GM23248 (cell line): ENCODE measurements at regions not wholly inside any gene's neighbourhood (a gene's known extent, or its start where the extent isn't known, plus 50 kb on each side); places are given as distances from the start of the nearest gene placed in this dataset.

Experiments used
- DNase-seq: peaks from one replicate; pipeline ENCODE4 v3.0.0-alpha.2; 2015
- H2AFZ ChIP-seq: fragments of 200-600 bp; sonication (generic); 2 replicates; pipeline ENCODE4 v1.6.1; 2016; ENCODE audit warnings: antibody characterized with exemption
- H3F3A ChIP-seq: fragments of 200-600 bp; sonication (generic); 2 replicates; pipeline ENCODE4 v1.6.1; 2016; ENCODE audit warnings: mild to moderate bottlenecking, antibody characterized with exemption, mixed run types; ENCODE audit not compliant: insufficient read depth
- H3K27ac ChIP-seq: fragments of 200-600 bp; sonication (generic); 2 replicates; pipeline ENCODE4 v1.5.1; 2016; ENCODE audit warnings: mild to moderate bottlenecking
- H3K27me3 ChIP-seq: fragments of 200-600 bp; sonication (generic); replicated peaks from 2 replicates; pipeline ENCODE4 v1.6.1; 2016; ENCODE audit warnings: mild to moderate bottlenecking; ENCODE audit not compliant: insufficient read depth
- H3K36me3 ChIP-seq: fragments of 200-600 bp; sonication (generic); 2 replicates; pipeline ENCODE4 v1.6.1; 2016; ENCODE audit warnings: low read depth, mild to moderate bottlenecking
- H3K4me1 ChIP-seq: fragments of 200-600 bp; sonication (generic); 2 replicates; pipeline ENCODE4 v1.6.1; 2016; ENCODE audit warnings: mild to moderate bottlenecking; ENCODE audit not compliant: insufficient read depth
- H3K4me2 ChIP-seq: fragments of 200-600 bp; sonication (generic); one replicate; pipeline ENCODE4 v1.6.1; 2016; ENCODE audit warnings: mild to moderate bottlenecking; ENCODE audit not compliant: unreplicated experiment
- H3K4me3 ChIP-seq: fragments of 200-600 bp; sonication (generic); 2 replicates; pipeline ENCODE4 v1.5.1; 2016; ENCODE audit warnings: mild to moderate bottlenecking
- H3K79me2 ChIP-seq: fragments of 200-600 bp; sonication (generic); 2 replicates; pipeline ENCODE4 v1.6.1; 2016; ENCODE audit warnings: mild to moderate bottlenecking; ENCODE audit not compliant: insufficient read depth
- H3K9ac ChIP-seq: fragments of 200-600 bp; sonication (generic); 2 replicates; pipeline ENCODE4 v1.6.1; 2016; ENCODE audit warnings: mild to moderate bottlenecking
- H3K9me2 ChIP-seq: fragments of 200-600 bp; sonication (generic); 2 replicates; pipeline ENCODE4 v1.6.1; 2016; ENCODE audit warnings: mixed run types, mild to moderate bottlenecking, moderate library complexity; ENCODE audit not compliant: insufficient read depth
- H3K9me3 ChIP-seq: fragments of 200-600 bp; sonication (generic); one replicate; pipeline ENCODE4 v1.6.1; 2017; ENCODE audit warnings: low read depth
- H4K20me1 ChIP-seq: fragments of 200-600 bp; sonication (generic); 2 replicates; pipeline ENCODE4 v1.6.0; 2016; ENCODE audit not compliant: insufficient read depth
- EZH2 ChIP-seq: fragments of 200-600 bp; sonication (generic); IDR thresholded peaks from 2 replicates; pipeline ENCODE4 v1.6.1; 2018; ENCODE audit warnings: antibody characterized with exemption, mild to moderate bottlenecking; ENCODE audit not compliant: insufficient read depth, poor library complexity, severe bottlenecking
- EZH2phosphoT487 ChIP-seq: fragments of 200-600 bp; sonication (generic); IDR thresholded peaks from 2 replicates; pipeline ENCODE4 v1.6.1; 2018; ENCODE audit warnings: antibody characterized with exemption, moderate library complexity, mild to moderate bottlenecking, low read depth; ENCODE audit not compliant: insufficient read depth
- WGBS, 2 experiments: methylation state at CpG; one replicate each; pipeline ENCODE4 v1.1.6; 2015 to 2017; ENCODE audit warnings: low lambda C conversion rate in 2 of 2, low coverage in 1 of 2; ENCODE audit errors: missing lambda C conversion rate in 2 of 2; 5-methylcytosine and 5-hydroxymethylcytosine counted together
- in situ Hi-C: fragments of 300-500 bp; cut with MboI; formaldehyde crosslinking; loops from 2 replicates; pipeline ENCODE4 v1.15.0; 2020

- no peaks in the 10 kb centered on the region for H3K9me3 ChIP-seq
- H3K27me3 ChIP-seq = no peaks in the 10 kb centered on the region
- H3K4me2 ChIP-seq = no peak overlapping the region
- H3K36me3 ChIP-seq = no peaks in the 10 kb centered on the region
- no peak overlapping the region for H3K4me3 ChIP-seq
- H4K20me1 ChIP-seq = no peaks in the 10 kb centered on the region
- no peak overlapping the region for H3K9ac ChIP-seq
- H3K9me2 ChIP-seq = no peaks in the 10 kb centered on the region
- H3F3A ChIP-seq = no peaks in the 10 kb centered on the region
- in situ Hi-C loops = no loop called here
- peaks cover 5% of the 10 kb centered on the region for H3K4me1 ChIP-seq
- no peak for DNase-seq
- H2AFZ ChIP-seq = no peak overlapping the region
- no peak for TF ChIP-seq EZH2
- TF ChIP-seq EZH2phosphoT487 = no peak
- no peaks in the 10 kb centered on the region for H3K79me2 ChIP-seq
- WGBS, 2 experiments = 100% methylated on average over 2 of the region's 2 CpGs
- no peak overlapping the region for H3K27ac ChIP-seq
Observed at GRCh38 chr3:177295116-177295515, 97.8 kb upstream of the TBL1XR1 start.

DNA sequence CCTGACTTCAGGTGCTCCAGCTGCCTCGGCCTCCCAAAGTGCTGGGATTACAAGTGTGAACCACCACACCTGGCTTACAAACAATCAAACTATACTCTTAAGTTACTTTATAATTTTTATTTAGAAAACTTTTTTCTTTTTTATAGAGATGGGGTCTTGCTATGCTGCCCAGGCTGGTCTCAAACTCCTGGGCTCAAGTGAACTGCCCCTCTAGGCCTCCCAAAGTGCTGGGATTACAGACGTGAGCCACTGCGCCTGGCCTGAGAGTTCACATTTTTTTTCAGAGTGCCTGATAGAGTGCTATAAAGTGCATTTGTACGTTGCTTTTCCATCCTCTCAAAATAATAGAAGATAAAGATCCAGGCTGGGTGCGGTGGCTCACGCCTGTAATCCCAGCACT is 102.0 kb upstream of the TBL1XR1 start:
- no peak overlapping the region for H3K27ac ChIP-seq
- H3K9me2 ChIP-seq = no peaks in the 10 kb centered on the region
- 81 to 88% methylated on average over 6 of the region's 6 CpGs for WGBS, 2 experiments
- no peaks in the 10 kb centered on the region for H4K20me1 ChIP-seq
- H3K9ac ChIP-seq = no peak overlapping the region
- no peaks in the 10 kb centered on the region for H3F3A ChIP-seq
- H3K4me3 ChIP-seq = no peak overlapping the region
- H2AFZ ChIP-seq = no peak overlapping the region
- in situ Hi-C loops = no loop called here
- no peaks in the 10 kb centered on the region for H3K79me2 ChIP-seq
- no peaks in the 10 kb centered on the region for H3K27me3 ChIP-seq
- no peak for DNase-seq
- TF ChIP-seq EZH2phosphoT487 (no peak), EZH2 (no peak)
- H3K4me1 ChIP-seq = peaks cover 2% of the 10 kb centered on the region; the same call in 1 of the 2 replicates
- H3K4me2 ChIP-seq = no peak overlapping the region
- no peaks in the 10 kb centered on the region for H3K9me3 ChIP-seq
- no peaks in the 10 kb centered on the region for H3K36me3 ChIP-seq

GRCh38 chr3:177300039-177300833 is 103.0 kb upstream of the TBL1XR1 start:
- no peaks in the 10 kb centered on the region for H3K36me3 ChIP-seq
- H3K9me2 ChIP-seq = no peaks in the 10 kb centered on the region
- no peak for TF ChIP-seq EZH2
- no peak for TF ChIP-seq EZH2phosphoT487
- no peaks in the 10 kb centered on the region for H3F3A ChIP-seq
- H3K4me1 ChIP-seq = no peaks in the 10 kb centered on the region
- 0 out of 2 replicates have a peak overlapping the region, but pooled peaks have one; percentile 29 for H2AFZ ChIP-seq
- in situ Hi-C loops = no loop called here
- H3K27me3 ChIP-seq = no peaks in the 10 kb centered on the region
- H3K9me3 ChIP-seq = no peaks in the 10 kb centered on the region
- 56 to 59% methylated on average over 12 of the region's 12 CpGs for WGBS, 2 experiments
- peak; percentile 23 for DNase-seq
- H3K4me3 ChIP-seq = no peak overlapping the region
- no peak overlapping the region for H3K27ac ChIP-seq
- no peak overlapping the region for H3K4me2 ChIP-seq
- no peak overlapping the region for H3K9ac ChIP-seq
- H3K79me2 ChIP-seq = no peaks in the 10 kb centered on the region
- H4K20me1 ChIP-seq = no peaks in the 10 kb centered on the region

- no peak overlapping the region for H3K9ac ChIP-seq
- no peaks in the 10 kb centered on the region for H4K20me1 ChIP-seq
- 90 to 95% methylated on average over 2 of the region's 2 CpGs for WGBS, 2 experiments
- no peaks in the 10 kb centered on the region for H3K9me3 ChIP-seq
- in situ Hi-C loops = no loop called here
- H3K27me3 ChIP-seq = no peaks in the 10 kb centered on the region
- H3K4me1 ChIP-seq = no peaks in the 10 kb centered on the region
- no peaks in the 10 kb centered on the region for H3K36me3 ChIP-seq
- no peak overlapping the region for H2AFZ ChIP-seq
- H3K4me3 ChIP-seq = no peak overlapping the region
- H3K27ac ChIP-seq = no peak overlapping the region
- H3K9me2 ChIP-seq = no peaks in the 10 kb centered on the region
- no peak for DNase-seq
- no peaks in the 10 kb centered on the region for H3K79me2 ChIP-seq
- TF ChIP-seq EZH2 = no peak
- TF ChIP-seq EZH2phosphoT487 = no peak
- H3K4me2 ChIP-seq = no peak overlapping the region
- H3F3A ChIP-seq = no peaks in the 10 kb centered on the region
Observed at GRCh38 chr3:177300842-177301241, 103.6 kb upstream of the TBL1XR1 start.
